Mesothelial cell of epicardium (in vitro differentiated cells): ENCODE measurements at regions not wholly inside any gene's neighbourhood (a gene's known extent, or its start where the extent isn't known, plus 50 kb on each side); places are given as distances from the start of the nearest gene placed in this dataset.

Experiments
- DNase-seq, 2 experiments: peaks; one replicate each; pipeline ENCODE4 v3.0.0; 2021; ENCODE audit warnings: low spot score in 2 of 2; ENCODE audit not compliant: unreplicated experiment in 2 of 2
- H3K27ac Mint-ChIP-seq: 2 replicates; pipeline ENCODE4 v1.8.0; 2021; ENCODE audit warnings: mixed read lengths
- H3K27me3 Mint-ChIP-seq: 2 replicates; pipeline ENCODE4 v1.8.0; 2021; ENCODE audit warnings: low read depth, mixed read lengths
- H3K36me3 Mint-ChIP-seq: 2 replicates; pipeline ENCODE4 v1.8.0; 2021; ENCODE audit warnings: mixed read lengths
- H3K4me1 Mint-ChIP-seq: 2 replicates; pipeline ENCODE4 v1.8.0; 2021; ENCODE audit warnings: mixed read lengths
- H3K4me3 Mint-ChIP-seq: 2 replicates; pipeline ENCODE4 v1.8.0; 2021; ENCODE audit warnings: mild to moderate bottlenecking, moderate library complexity, mixed read lengths
- H3K9me3 Mint-ChIP-seq: 2 replicates; pipeline ENCODE4 v1.8.0; 2021; ENCODE audit warnings: mixed read lengths
- TF ChIP-seq, protein P1 (sequence below): fragments of 200-600 bp; sonication (generic); IDR thresholded peaks from one replicate; pipeline ENCODE4 v1.5.0; 2021; ENCODE audit warnings: antibody characterized with exemption; ENCODE audit not compliant: unreplicated experiment

DNA sequence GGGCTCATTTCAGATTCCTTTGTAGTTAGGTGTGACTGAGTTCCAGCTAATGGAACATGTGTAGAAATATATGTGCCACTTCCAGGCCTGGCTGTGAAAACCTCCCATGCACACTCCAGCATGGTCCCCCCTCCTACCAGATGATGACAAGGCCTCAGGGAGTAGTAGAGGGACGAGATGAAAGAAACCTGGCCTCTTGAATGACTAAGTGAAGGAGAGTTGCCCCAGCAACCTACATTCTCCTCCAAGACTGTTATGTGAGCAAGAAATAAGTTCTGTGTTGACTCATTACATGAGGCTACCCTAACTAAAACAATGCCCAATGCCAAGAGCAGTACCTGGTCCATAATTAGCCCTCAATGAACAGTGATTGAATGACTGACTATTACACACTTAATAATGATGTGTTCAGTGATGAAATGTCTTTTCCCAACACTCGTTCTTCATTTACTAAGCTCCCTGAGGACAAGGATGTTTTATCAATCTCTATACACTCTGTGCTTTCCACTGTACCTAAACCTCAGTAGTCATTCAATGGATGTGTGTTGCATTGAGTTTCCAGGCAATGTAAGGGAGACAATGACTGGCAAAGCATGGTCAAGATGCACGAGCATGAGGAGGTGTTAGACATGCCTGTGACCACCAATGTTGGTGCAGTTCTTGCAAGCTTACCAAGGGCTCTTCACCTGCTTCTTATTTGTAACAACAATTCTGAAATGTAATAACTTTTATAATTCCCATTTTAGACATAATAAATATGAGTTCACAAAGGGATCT is 62.0 kb upstream of the BCL6 start:
- Mint-ChIP-seq H3K27ac (no peak overlapping the region), H3K4me1 (peaks cover 33% of the 10 kb centered on the region)

DNA sequence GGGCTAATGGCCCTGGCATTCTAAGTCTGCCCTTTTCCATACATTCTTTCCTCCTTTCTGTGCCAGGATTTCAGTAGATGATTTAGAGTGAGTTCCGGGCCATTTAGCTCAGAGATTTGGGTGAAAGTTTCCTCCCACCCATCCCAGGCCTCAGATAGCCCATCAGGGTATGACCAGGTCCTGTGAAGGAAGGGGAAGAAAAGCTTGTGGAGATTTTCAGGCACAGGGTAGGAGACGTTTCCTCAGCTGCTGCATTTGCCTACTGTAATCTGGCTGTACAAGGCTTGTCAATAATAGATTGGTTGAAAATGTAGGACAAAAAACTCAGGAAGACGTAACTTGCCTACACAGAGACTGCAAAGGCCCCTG is 63.2 kb upstream of the BCL6 start:
- Mint-ChIP-seq H3K9me3 (peaks cover 8% of the 10 kb centered on the region), H3K36me3 (no peaks in the 10 kb centered on the region), H3K27me3 (no peaks in the 10 kb centered on the region), H3K4me1 (peaks cover 33% of the 10 kb centered on the region), H3K27ac (peak overlapping the region; percentile 98), H3K4me3 (peak overlapping the region; percentile 54)
- TF ChIP-seq, protein P1, sequence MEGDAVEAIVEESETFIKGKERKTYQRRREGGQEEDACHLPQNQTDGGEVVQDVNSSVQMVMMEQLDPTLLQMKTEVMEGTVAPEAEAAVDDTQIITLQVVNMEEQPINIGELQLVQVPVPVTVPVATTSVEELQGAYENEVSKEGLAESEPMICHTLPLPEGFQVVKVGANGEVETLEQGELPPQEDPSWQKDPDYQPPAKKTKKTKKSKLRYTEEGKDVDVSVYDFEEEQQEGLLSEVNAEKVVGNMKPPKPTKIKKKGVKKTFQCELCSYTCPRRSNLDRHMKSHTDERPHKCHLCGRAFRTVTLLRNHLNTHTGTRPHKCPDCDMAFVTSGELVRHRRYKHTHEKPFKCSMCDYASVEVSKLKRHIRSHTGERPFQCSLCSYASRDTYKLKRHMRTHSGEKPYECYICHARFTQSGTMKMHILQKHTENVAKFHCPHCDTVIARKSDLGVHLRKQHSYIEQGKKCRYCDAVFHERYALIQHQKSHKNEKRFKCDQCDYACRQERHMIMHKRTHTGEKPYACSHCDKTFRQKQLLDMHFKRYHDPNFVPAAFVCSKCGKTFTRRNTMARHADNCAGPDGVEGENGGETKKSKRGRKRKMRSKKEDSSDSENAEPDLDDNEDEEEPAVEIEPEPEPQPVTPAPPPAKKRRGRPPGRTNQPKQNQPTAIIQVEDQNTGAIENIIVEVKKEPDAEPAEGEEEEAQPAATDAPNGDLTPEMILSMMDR, result no peak
- DNase-seq, result no peak

More for the DNA sequence above, 62.0 kb upstream of the BCL6 start:
- Mint-ChIP-seq H3K4me3 (no peak overlapping the region), H3K9me3 (peaks cover 8% of the 10 kb centered on the region), H3K27me3 (no peaks in the 10 kb centered on the region), H3K36me3 (no peaks in the 10 kb centered on the region)
- DNase-seq, result no peak
- TF ChIP-seq, protein P1, result no peak

DNA sequence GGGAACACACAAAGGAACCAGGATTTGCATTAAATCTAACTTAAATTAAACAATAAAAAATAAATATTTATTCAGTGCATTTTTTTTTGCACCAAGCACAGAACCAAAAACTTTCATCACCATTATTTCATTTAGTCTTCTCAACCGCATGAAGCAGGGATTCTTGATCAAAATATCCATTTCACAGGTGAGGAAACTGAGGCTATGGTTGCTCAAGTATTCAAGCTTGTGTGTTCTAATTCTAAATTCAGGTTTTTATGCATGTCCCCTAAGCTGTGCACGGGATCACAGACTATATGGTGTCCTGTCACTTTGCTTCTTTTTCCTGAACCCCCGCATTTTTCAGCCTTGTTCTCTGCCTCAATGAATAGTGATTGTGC is 64.3 kb upstream of the BCL6 start:
- no peak for DNase-seq
- TF ChIP-seq, protein P1, result no peak
- Mint-ChIP-seq H3K27ac (peak overlapping the region; percentile 98), H3K9me3 (peaks cover 8% of the 10 kb centered on the region), H3K4me1 (peaks cover 33% of the 10 kb centered on the region), H3K27me3 (no peaks in the 10 kb centered on the region), H3K36me3 (no peaks in the 10 kb centered on the region), H3K4me3 (no peak overlapping the region)

DNA sequence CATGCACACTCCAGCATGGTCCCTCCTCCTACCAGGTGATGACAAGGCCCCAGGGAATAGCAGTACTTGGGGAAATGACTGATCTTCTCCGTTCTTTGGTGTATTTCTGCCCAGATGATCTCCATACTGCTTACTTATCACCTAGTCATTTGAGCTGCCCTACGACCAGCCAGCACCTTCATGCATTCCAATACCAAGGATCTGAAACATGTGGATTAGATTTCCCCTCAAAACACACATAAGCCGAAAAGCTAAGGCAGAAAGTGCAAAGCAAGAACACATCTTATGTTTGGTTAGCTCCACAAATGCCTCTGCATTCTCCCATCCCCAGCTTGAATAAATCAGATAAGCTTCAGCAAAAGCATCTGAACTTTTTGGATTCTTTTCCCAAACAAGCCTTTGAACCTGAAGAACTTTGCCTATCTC is 64.8 kb upstream of the BCL6 start:
- H3K4me3 Mint-ChIP-seq, result peak overlapping the region; percentile 0
- peaks cover 33% of the 10 kb centered on the region for H3K4me1 Mint-ChIP-seq
- H3K36me3 Mint-ChIP-seq, result no peaks in the 10 kb centered on the region
- no peak for DNase-seq
- peaks cover 8% of the 10 kb centered on the region for H3K9me3 Mint-ChIP-seq
- TF ChIP-seq, protein P1, result no peak
- peak overlapping the region; percentile 76 for H3K27ac Mint-ChIP-seq
- no peaks in the 10 kb centered on the region for H3K27me3 Mint-ChIP-seq

DNA sequence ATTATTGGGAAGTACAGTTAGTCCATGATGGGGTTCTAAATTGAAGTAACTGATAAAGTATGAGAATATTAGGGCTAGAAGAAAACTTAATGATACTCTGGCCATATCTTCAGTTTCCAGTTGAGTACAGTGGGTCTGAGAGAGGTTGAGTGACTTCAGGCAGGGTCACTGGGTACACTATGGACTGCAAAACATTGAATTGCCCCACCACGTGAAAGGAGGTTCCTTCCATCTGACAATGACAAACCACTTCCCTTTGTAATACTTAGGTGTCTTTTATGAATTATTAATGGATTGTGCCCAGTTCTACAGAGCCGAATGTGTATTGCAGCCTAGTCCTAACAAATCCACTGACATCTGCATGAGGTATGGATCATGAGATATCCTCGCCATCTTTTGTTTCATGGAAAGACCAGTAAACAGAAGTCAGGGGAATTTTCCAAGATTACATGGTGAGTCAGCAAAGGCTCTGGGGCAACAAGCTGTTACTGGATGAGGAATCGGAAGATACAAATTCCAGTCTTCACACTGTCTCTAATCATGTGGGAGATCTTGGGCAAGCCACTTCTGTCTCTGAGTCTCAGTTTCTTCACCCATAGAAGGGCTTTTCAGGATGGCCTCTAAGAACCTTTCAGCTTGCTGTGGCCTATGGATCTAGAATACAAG is 66.5 kb upstream of the BCL6 start:
- Mint-ChIP-seq H3K9me3 (no peaks in the 10 kb centered on the region), H3K4me1 (peaks cover 33% of the 10 kb centered on the region)
- DNase-seq, result no peak

More for the DNA sequence above, 66.5 kb upstream of the BCL6 start:
- Mint-ChIP-seq H3K27ac (no peak overlapping the region), H3K27me3 (no peaks in the 10 kb centered on the region), H3K36me3 (no peaks in the 10 kb centered on the region), H3K4me3 (no peak overlapping the region)
- TF ChIP-seq, protein P1, result no peak
